ENCODE measurements at regions not wholly inside any gene's neighbourhood (a gene's known extent, or its start where the extent isn't known, plus 50 kb on each side); places are given as distances from the start of the nearest gene placed in this dataset.

DNA sequence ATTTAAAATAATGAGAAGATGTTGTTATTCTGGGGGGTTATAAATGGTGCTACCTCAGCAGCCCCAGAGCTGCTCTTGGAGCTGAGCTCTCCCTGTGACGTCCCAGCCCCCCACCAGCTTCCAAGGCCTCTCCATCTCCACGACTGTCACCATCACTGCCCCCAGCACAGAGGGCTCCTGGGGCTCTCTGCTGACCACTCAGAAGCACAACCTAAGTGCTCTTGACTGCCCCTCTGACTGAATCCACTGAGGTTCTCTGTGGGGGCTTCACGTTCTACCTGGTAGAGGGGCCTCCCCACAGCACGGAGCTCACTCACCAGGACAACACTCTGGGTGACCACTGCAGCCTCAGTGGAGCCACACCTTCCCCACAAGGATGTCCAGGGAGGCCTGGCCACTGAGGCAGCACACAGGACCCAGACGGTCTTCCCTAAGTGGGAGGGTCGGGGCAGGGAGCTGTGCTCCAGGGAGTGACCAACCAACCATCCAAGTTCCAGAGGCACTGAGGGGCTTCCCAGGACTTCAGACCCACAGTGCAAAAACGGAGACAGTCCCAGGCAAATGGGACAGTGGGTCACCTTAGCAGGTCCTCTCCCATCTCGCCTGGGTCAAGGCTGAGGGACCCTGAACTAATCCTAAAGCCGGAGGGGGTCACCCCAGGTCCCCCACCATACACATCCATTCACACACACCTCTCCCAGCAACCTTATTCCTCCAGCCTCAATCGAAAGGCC lies 121.0 kb upstream of the PPP2R2D start:
- no peaks in the 10 kb centered on the region for H3K27me3 ChIP-seq (ENCODE audit: control insufficient read depth, insufficient read depth, low read length)
- no peak overlapping the region for H3K27ac ChIP-seq (ENCODE audit: low read length)
- H3K9ac ChIP-seq (ENCODE audit: low read length): no peak overlapping the region
- no peak overlapping the region for H3K4me3 ChIP-seq (ENCODE audit: low read length)
- H3K9me3 ChIP-seq (ENCODE audit: control insufficient read depth, low read depth, low read length): peaks cover 24% of the 10 kb centered on the region
- H3K36me3 ChIP-seq (ENCODE audit: control insufficient read depth, low read depth, low read length): no peaks in the 10 kb centered on the region
- no peaks in the 10 kb centered on the region for H3K4me1 ChIP-seq (ENCODE audit: control insufficient read depth, low read depth, low read length)

GRCh38 chr10:131781076-131781475 lies 119.7 kb upstream of the PPP2R2D start:
- Histone ChIP-seq H3K9me3 (ENCODE audit: control insufficient read depth, low read depth, low read length) (peaks cover 21% of the 10 kb centered on the region), H3K27ac (ENCODE audit: low read length) (no peak overlapping the region), H3K4me1 (ENCODE audit: control insufficient read depth, low read depth, low read length) (no peaks in the 10 kb centered on the region), H3K27me3 (ENCODE audit: control insufficient read depth, insufficient read depth, low read length) (no peaks in the 10 kb centered on the region), H3K9ac (ENCODE audit: low read length) (no peak overlapping the region), H3K4me3 (ENCODE audit: low read length) (no peak overlapping the region), H3K36me3 (ENCODE audit: control insufficient read depth, low read depth, low read length) (no peaks in the 10 kb centered on the region)

- no peaks in the 10 kb centered on the region for H3K27me3 ChIP-seq (ENCODE audit: control insufficient read depth, insufficient read depth, low read length)
- H3K9me3 ChIP-seq (ENCODE audit: control insufficient read depth, low read depth, low read length): peaks cover 16% of the 10 kb centered on the region
- H3K27ac ChIP-seq (ENCODE audit: low read length): no peak overlapping the region
- no peak overlapping the region for H3K9ac ChIP-seq (ENCODE audit: low read length)
- H3K36me3 ChIP-seq (ENCODE audit: control insufficient read depth, low read depth, low read length): no peaks in the 10 kb centered on the region
- no peak overlapping the region for H3K4me3 ChIP-seq (ENCODE audit: low read length)
- H3K4me1 ChIP-seq (ENCODE audit: control insufficient read depth, low read depth, low read length): no peaks in the 10 kb centered on the region
These were observed 119.0 kb upstream of the PPP2R2D start for GRCh38 chr10:131781791-131782190.

- H3K27me3 ChIP-seq (ENCODE audit: control insufficient read depth, insufficient read depth, low read length): no peaks in the 10 kb centered on the region
- H3K4me3 ChIP-seq (ENCODE audit: low read length): no peak overlapping the region
- peaks cover 5% of the 10 kb centered on the region for H3K4me1 ChIP-seq (ENCODE audit: control insufficient read depth, low read depth, low read length)
- no peak overlapping the region for H3K27ac ChIP-seq (ENCODE audit: low read length)
- no peak overlapping the region for H3K9ac ChIP-seq (ENCODE audit: low read length)
- H3K9me3 ChIP-seq (ENCODE audit: control insufficient read depth, low read depth, low read length): no peaks in the 10 kb centered on the region
- H3K36me3 ChIP-seq (ENCODE audit: control insufficient read depth, low read depth, low read length): no peaks in the 10 kb centered on the region
These were observed 116.3 kb upstream of the PPP2R2D start for GRCh38 chr10:131784363-131785120.

GRCh38 chr10:131785121-131785460 lies 115.7 kb upstream of the PPP2R2D start:
- Histone ChIP-seq H3K4me1 (ENCODE audit: control insufficient read depth, low read depth, low read length) (peaks cover 5% of the 10 kb centered on the region), H3K27me3 (ENCODE audit: control insufficient read depth, insufficient read depth, low read length) (no peaks in the 10 kb centered on the region), H3K36me3 (ENCODE audit: control insufficient read depth, low read depth, low read length) (no peaks in the 10 kb centered on the region), H3K9ac (ENCODE audit: low read length) (no peak overlapping the region), H3K4me3 (ENCODE audit: low read length) (no peak overlapping the region), H3K9me3 (ENCODE audit: control insufficient read depth, low read depth, low read length) (no peaks in the 10 kb centered on the region), H3K27ac (ENCODE audit: low read length) (no peak overlapping the region)

- Histone ChIP-seq H3K27me3 (ENCODE audit: control insufficient read depth, insufficient read depth, low read length) (no peaks in the 10 kb centered on the region), H3K4me3 (ENCODE audit: low read length) (no peak overlapping the region), H3K4me1 (ENCODE audit: control insufficient read depth, low read depth, low read length) (peaks cover 5% of the 10 kb centered on the region), H3K9me3 (ENCODE audit: control insufficient read depth, low read depth, low read length) (no peaks in the 10 kb centered on the region), H3K27ac (ENCODE audit: low read length) (no peak overlapping the region), H3K9ac (ENCODE audit: low read length) (no peak overlapping the region), H3K36me3 (ENCODE audit: control insufficient read depth, low read depth, low read length) (no peaks in the 10 kb centered on the region)
These were observed 113.8 kb upstream of the PPP2R2D start for GRCh38 chr10:131786756-131787605.

- no peak overlapping the region for H3K9ac ChIP-seq (ENCODE audit: low read length)
- H3K27me3 ChIP-seq (ENCODE audit: control insufficient read depth, insufficient read depth, low read length): no peaks in the 10 kb centered on the region
- H3K4me1 ChIP-seq (ENCODE audit: control insufficient read depth, low read depth, low read length): peaks cover 5% of the 10 kb centered on the region
- no peak overlapping the region for H3K4me3 ChIP-seq (ENCODE audit: low read length)
- H3K36me3 ChIP-seq (ENCODE audit: control insufficient read depth, low read depth, low read length): no peaks in the 10 kb centered on the region
- no peaks in the 10 kb centered on the region for H3K9me3 ChIP-seq (ENCODE audit: control insufficient read depth, low read depth, low read length)
- no peak overlapping the region for H3K27ac ChIP-seq (ENCODE audit: low read length)
These were observed 112.8 kb upstream of the PPP2R2D start for GRCh38 chr10:131787961-131788360.

GRCh38 chr10:131788386-131788785 lies 112.4 kb upstream of the PPP2R2D start:
- Histone ChIP-seq H3K27me3 (ENCODE audit: control insufficient read depth, insufficient read depth, low read length) (no peaks in the 10 kb centered on the region), H3K4me3 (ENCODE audit: low read length) (no peak overlapping the region), H3K9ac (ENCODE audit: low read length) (no peak overlapping the region), H3K36me3 (ENCODE audit: control insufficient read depth, low read depth, low read length) (no peaks in the 10 kb centered on the region), H3K27ac (ENCODE audit: low read length) (no peak overlapping the region), H3K4me1 (ENCODE audit: control insufficient read depth, low read depth, low read length) (peaks cover 5% of the 10 kb centered on the region), H3K9me3 (ENCODE audit: control insufficient read depth, low read depth, low read length) (no peaks in the 10 kb centered on the region)

DNA sequence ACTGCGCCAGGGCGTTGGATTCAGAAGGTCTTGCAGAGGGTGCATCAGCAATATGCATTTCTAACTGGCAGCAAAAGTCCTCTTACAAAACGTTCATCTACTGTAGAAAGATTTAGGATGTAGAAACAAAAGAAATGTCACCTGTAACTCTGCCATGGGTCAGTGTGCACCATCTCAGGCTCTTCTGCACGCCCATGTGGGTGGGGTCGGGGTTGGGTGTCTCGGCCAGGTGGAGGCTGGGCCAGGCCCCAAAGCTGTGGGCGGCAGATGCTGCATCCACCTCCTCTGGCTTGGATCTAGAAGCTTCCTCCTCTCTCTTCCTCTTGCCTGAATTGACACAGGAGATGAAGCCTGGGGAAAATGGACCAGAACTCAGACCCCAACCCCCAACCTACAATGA lies 111.3 kb upstream of the PPP2R2D start:
- H3K36me3 ChIP-seq (ENCODE audit: control insufficient read depth, low read depth, low read length): no peaks in the 10 kb centered on the region
- H3K27me3 ChIP-seq (ENCODE audit: control insufficient read depth, insufficient read depth, low read length): no peaks in the 10 kb centered on the region
- H3K4me3 ChIP-seq (ENCODE audit: low read length): no peak overlapping the region
- H3K9ac ChIP-seq (ENCODE audit: low read length): no peak overlapping the region
- peaks cover 5% of the 10 kb centered on the region for H3K4me1 ChIP-seq (ENCODE audit: control insufficient read depth, low read depth, low read length)
- no peak overlapping the region for H3K27ac ChIP-seq (ENCODE audit: low read length)
- H3K9me3 ChIP-seq (ENCODE audit: control insufficient read depth, low read depth, low read length): no peaks in the 10 kb centered on the region

- H3K27me3 ChIP-seq (ENCODE audit: control insufficient read depth, insufficient read depth, low read length): no peaks in the 10 kb centered on the region
- no peaks in the 10 kb centered on the region for H3K9me3 ChIP-seq (ENCODE audit: control insufficient read depth, low read depth, low read length)
- H3K36me3 ChIP-seq (ENCODE audit: control insufficient read depth, low read depth, low read length): no peaks in the 10 kb centered on the region
- peaks cover 5% of the 10 kb centered on the region for H3K4me1 ChIP-seq (ENCODE audit: control insufficient read depth, low read depth, low read length)
- no peak overlapping the region for H3K9ac ChIP-seq (ENCODE audit: low read length)
- H3K4me3 ChIP-seq (ENCODE audit: low read length): no peak overlapping the region
- no peak overlapping the region for H3K27ac ChIP-seq (ENCODE audit: low read length)
These were observed 110.8 kb upstream of the PPP2R2D start for GRCh38 chr10:131790021-131790420.

GRCh38 chr10:131792011-131792651 lies 108.7 kb upstream of the PPP2R2D start:
- Histone ChIP-seq H3K27ac (ENCODE audit: low read length) (no peak overlapping the region), H3K4me1 (ENCODE audit: control insufficient read depth, low read depth, low read length) (peaks cover 5% of the 10 kb centered on the region), H3K9me3 (ENCODE audit: control insufficient read depth, low read depth, low read length) (no peaks in the 10 kb centered on the region), H3K9ac (ENCODE audit: low read length) (no peak overlapping the region), H3K36me3 (ENCODE audit: control insufficient read depth, low read depth, low read length) (no peaks in the 10 kb centered on the region), H3K27me3 (ENCODE audit: control insufficient read depth, insufficient read depth, low read length) (no peaks in the 10 kb centered on the region), H3K4me3 (ENCODE audit: low read length) (no peak overlapping the region)

Data from iPS-18a (cell line).